AG10803 (cell line): ENCODE measurements at regions not wholly inside any gene's neighbourhood (a gene's known extent, or its start where the extent isn't known, plus 50 kb on each side); places are given as distances from the start of the nearest gene placed in this dataset.
"Not testable (repeated sequence)": the region's sequence is repeated elsewhere in the genome, so short reads cannot be mapped to it uniquely, and the experiment has no call there.

ENCODE experiments used
- DNase-seq: peaks from one replicate; pipeline ENCODE4 v3.0.0; 2010; ENCODE audit warnings: low read depth
- H3K4me3 ChIP-seq: 2 replicates; pipeline ENCODE4 v1.5.1; 2011; ENCODE audit warnings: mild to moderate bottlenecking, low read length, control low read depth
- CTCF ChIP-seq: conservative IDR thresholded peaks from 2 replicates; pipeline ENCODE4 v1.5.1; 2011; ENCODE audit warnings: mild to moderate bottlenecking, low read length, control low read depth, inconsistent platforms

GRCh38 chr14:45786266-45786665 lies 533.3 kb upstream of the MIS18BP1 start:
- no peak overlapping the region for H3K4me3 ChIP-seq
- TF ChIP-seq CTCF: no peak
- DNase-seq: no peak

GRCh38 chr14:45785240-45785639 lies 532.2 kb upstream of the MIS18BP1 start:
- H3K4me3 ChIP-seq: no peak overlapping the region
- no peak for DNase-seq
- no peak for TF ChIP-seq CTCF

GRCh38 chr14:45766247-45766646 lies 513.2 kb upstream of the MIS18BP1 start:
- no peak for TF ChIP-seq CTCF
- DNase-seq: no peak
- no peak overlapping the region for H3K4me3 ChIP-seq

GRCh38 chr14:45757655-45758054 lies 504.7 kb upstream of the MIS18BP1 start:
- no peak for TF ChIP-seq CTCF
- no peak overlapping the region for H3K4me3 ChIP-seq
- no peak for DNase-seq

GRCh38 chr14:45756412-45756811 lies 503.4 kb upstream of the MIS18BP1 start:
- DNase-seq, H3K4me3 ChIP-seq: not testable (repeated sequence)

- DNase-seq: no peak
- H3K4me3 ChIP-seq: no peak overlapping the region
- TF ChIP-seq CTCF: no peak
These were observed 490.9 kb upstream of the MIS18BP1 start for GRCh38 chr14:45743884-45744283.

GRCh38 chr14:45742187-45742586 lies 489.2 kb upstream of the MIS18BP1 start:
- no peak for DNase-seq
- TF ChIP-seq CTCF: no peak
- no peak overlapping the region for H3K4me3 ChIP-seq

GRCh38 chr14:45728434-45729225 lies 475.6 kb upstream of the MIS18BP1 start:
- no peak for TF ChIP-seq CTCF
- no peak overlapping the region for H3K4me3 ChIP-seq
- DNase-seq: no peak
